Activated CD4-positive, alpha-beta memory T cell treated with anti-CD3 and anti-CD28 coated beads for 36 hours (primary cell): ENCODE measurements at regions not wholly inside any gene's neighbourhood (a gene's known extent, or its start where the extent isn't known, plus 50 kb on each side); places are given as distances from the start of the nearest gene placed in this dataset.

ENCODE experiments used
- CTCF ChIA-PET: fragments of 350-600 bp; sonication (Branson Sonifier 250); formaldehyde crosslinking; loops from one replicate; lab custom pipeline; 2021; ENCODE audit warnings: antibody characterized with exemption, inconsistent platforms; lab: Charles Lee
- POLR2A ChIA-PET: fragments of 350-600 bp; sonication (Branson Sonifier 250); formaldehyde crosslinking; loops from one replicate; lab custom pipeline; 2021; ENCODE audit warnings: antibody characterized with exemption; lab: Charles Lee
- DNase-seq: peaks from one replicate; pipeline ENCODE4 v3.0.0-alpha.2; 2020
- H3K27ac Mint-ChIP-seq: one replicate; pipeline ENCODE4 v1.8.0; 2021; ENCODE audit warnings: mixed read lengths
- H3K27me3 Mint-ChIP-seq: one replicate; pipeline ENCODE4 v1.8.0; 2021; ENCODE audit warnings: mixed read lengths
- H3K36me3 Mint-ChIP-seq: one replicate; pipeline ENCODE4 v1.8.0; 2021; ENCODE audit warnings: mixed read lengths
- H3K4me1 Mint-ChIP-seq: one replicate; pipeline ENCODE4 v1.8.0; 2021; ENCODE audit warnings: low read depth, mixed read lengths
- H3K4me3 Mint-ChIP-seq: one replicate; pipeline ENCODE4 v1.8.0; 2021; ENCODE audit warnings: mild to moderate bottlenecking, mixed read lengths
- H3K9me3 Mint-ChIP-seq: one replicate; pipeline ENCODE4 v1.8.0; 2021; ENCODE audit warnings: mixed read lengths
- intact Hi-C: fragments of 100-400 bp; cut with micrococcal nuclease; formaldehyde crosslinking; loops from one replicate; pipeline ENCODE4 v1.15.1; 2023

- ChIA-PET CTCF (no interaction called here), POLR2A (no interaction called here)
- H3K36me3 Mint-ChIP-seq, result no peaks in the 10 kb centered on the region
- DNase-seq, result no peak
- no peak overlapping the region for H3K27ac Mint-ChIP-seq
- intact Hi-C loops, result no loop called here
- H3K4me3 Mint-ChIP-seq, result no peak overlapping the region
- no peaks in the 10 kb centered on the region for H3K4me1 Mint-ChIP-seq
- H3K9me3 Mint-ChIP-seq, result no peaks in the 10 kb centered on the region
- no peaks in the 10 kb centered on the region for H3K27me3 Mint-ChIP-seq
These were observed 246.8 kb upstream of the TENT5A start for GRCh38 chr6:81999270-81999669.

GRCh38 chr6:81998432-81998831 is 246.0 kb upstream of the TENT5A start:
- POLR2A ChIA-PET, result no interaction called here

GRCh38 chr6:81997090-81997926 is 244.8 kb upstream of the TENT5A start:
- ChIA-PET POLR2A (no interaction called here), CTCF (no interaction called here)
- no peaks in the 10 kb centered on the region for H3K4me1 Mint-ChIP-seq
- H3K4me3 Mint-ChIP-seq, result no peak overlapping the region
- H3K36me3 Mint-ChIP-seq, result no peaks in the 10 kb centered on the region
- no peaks in the 10 kb centered on the region for H3K27me3 Mint-ChIP-seq
- intact Hi-C loops, result no loop called here
- H3K27ac Mint-ChIP-seq, result no peak overlapping the region
- DNase-seq, result no peak
- no peaks in the 10 kb centered on the region for H3K9me3 Mint-ChIP-seq

More at GRCh38 chr6:81998432-81998831, 246.0 kb upstream of the TENT5A start:
- Mint-ChIP-seq H3K27ac (no peak overlapping the region), H3K4me3 (no peak overlapping the region), H3K4me1 (no peaks in the 10 kb centered on the region), H3K36me3 (no peaks in the 10 kb centered on the region), H3K27me3 (no peaks in the 10 kb centered on the region), H3K9me3 (no peaks in the 10 kb centered on the region)
- CTCF ChIA-PET, result no interaction called here
- DNase-seq, result no peak
- intact Hi-C loops, result no loop called here

- Mint-ChIP-seq H3K4me1 (no peaks in the 10 kb centered on the region), H3K36me3 (no peaks in the 10 kb centered on the region), H3K27me3 (no peaks in the 10 kb centered on the region), H3K9me3 (no peaks in the 10 kb centered on the region), H3K27ac (no peak overlapping the region), H3K4me3 (no peak overlapping the region)
- POLR2A ChIA-PET, result no interaction called here
- intact Hi-C loops, result no loop called here
- DNase-seq, result no peak
- CTCF ChIA-PET, result no interaction called here
These were observed 243.9 kb upstream of the TENT5A start for GRCh38 chr6:81996414-81996813.

GRCh38 chr6:81995548-81996289 is 243.2 kb upstream of the TENT5A start:
- Mint-ChIP-seq H3K9me3 (no peaks in the 10 kb centered on the region), H3K4me3 (no peak overlapping the region), H3K36me3 (no peaks in the 10 kb centered on the region), H3K27ac (no peak overlapping the region), H3K4me1 (no peaks in the 10 kb centered on the region), H3K27me3 (no peaks in the 10 kb centered on the region)
- ChIA-PET POLR2A (no interaction called here), CTCF (no interaction called here)
- intact Hi-C loops, result no loop called here
- DNase-seq, result no peak

- intact Hi-C loops, result no loop called here
- no peaks in the 10 kb centered on the region for H3K9me3 Mint-ChIP-seq
- no peak overlapping the region for H3K4me3 Mint-ChIP-seq
- H3K27ac Mint-ChIP-seq, result no peak overlapping the region
- H3K36me3 Mint-ChIP-seq, result no peaks in the 10 kb centered on the region
- no peaks in the 10 kb centered on the region for H3K4me1 Mint-ChIP-seq
- H3K27me3 Mint-ChIP-seq, result no peaks in the 10 kb centered on the region
- ChIA-PET CTCF (no interaction called here), POLR2A (no interaction called here)
- DNase-seq, result no peak
These were observed 236.4 kb upstream of the TENT5A start for GRCh38 chr6:81988871-81989270.

- CTCF ChIA-PET, result no interaction called here
- intact Hi-C loops, result no loop called here
- DNase-seq, result no peak
- no peaks in the 10 kb centered on the region for H3K9me3 Mint-ChIP-seq
- no peaks in the 10 kb centered on the region for H3K36me3 Mint-ChIP-seq
- H3K27me3 Mint-ChIP-seq, result no peaks in the 10 kb centered on the region
- no peak overlapping the region for H3K4me3 Mint-ChIP-seq
- POLR2A ChIA-PET, result no interaction called here
- no peaks in the 10 kb centered on the region for H3K4me1 Mint-ChIP-seq
- no peak overlapping the region for H3K27ac Mint-ChIP-seq
These were observed 236.0 kb upstream of the TENT5A start for GRCh38 chr6:81988446-81988845.

- DNase-seq, result no peak
- Mint-ChIP-seq H3K27me3 (peaks cover 2% of the 10 kb centered on the region), H3K9me3 (no peaks in the 10 kb centered on the region), H3K4me1 (no peaks in the 10 kb centered on the region), H3K36me3 (no peaks in the 10 kb centered on the region), H3K27ac (no peak overlapping the region), H3K4me3 (no peak overlapping the region)
- ChIA-PET CTCF (no interaction called here), POLR2A (no interaction called here)
- intact Hi-C loops, result no loop called here
These were observed 234.8 kb upstream of the TENT5A start for GRCh38 chr6:81987293-81987692.

GRCh38 chr6:81985191-81985590 is 232.7 kb upstream of the TENT5A start:
- no peaks in the 10 kb centered on the region for H3K4me1 Mint-ChIP-seq
- no peak for DNase-seq
- no peak overlapping the region for H3K4me3 Mint-ChIP-seq
- peaks cover 2% of the 10 kb centered on the region for H3K27me3 Mint-ChIP-seq
- peaks cover 4% of the 10 kb centered on the region for H3K9me3 Mint-ChIP-seq
- no peaks in the 10 kb centered on the region for H3K36me3 Mint-ChIP-seq
- intact Hi-C loops, result no loop called here
- no peak overlapping the region for H3K27ac Mint-ChIP-seq
- ChIA-PET CTCF (interaction anchor here (0.7 kb wide), 1 partner anchor 175 kb away, joined by 3 read pairs; no protein-coding TSS in a partner anchor), POLR2A (no interaction called here)

GRCh38 chr6:81984599-81984998 is 232.1 kb upstream of the TENT5A start:
- no peaks in the 10 kb centered on the region for H3K36me3 Mint-ChIP-seq
- DNase-seq, result no peak
- no peak overlapping the region for H3K4me3 Mint-ChIP-seq
- no peaks in the 10 kb centered on the region for H3K4me1 Mint-ChIP-seq
- H3K9me3 Mint-ChIP-seq, result peaks cover 7% of the 10 kb centered on the region
- peaks cover 2% of the 10 kb centered on the region for H3K27me3 Mint-ChIP-seq
- intact Hi-C loops, result no loop called here
- H3K27ac Mint-ChIP-seq, result no peak overlapping the region
- CTCF ChIA-PET, result no interaction called here
- POLR2A ChIA-PET, result no interaction called here

GRCh38 chr6:81981812-81982211 is 229.3 kb upstream of the TENT5A start:
- DNase-seq, result no peak
- Mint-ChIP-seq H3K4me1 (no peaks in the 10 kb centered on the region), H3K27ac (no peak overlapping the region), H3K27me3 (peaks cover 2% of the 10 kb centered on the region), H3K4me3 (no peak overlapping the region), H3K36me3 (no peaks in the 10 kb centered on the region), H3K9me3 (peaks cover 9% of the 10 kb centered on the region)
- POLR2A ChIA-PET, result no interaction called here
- intact Hi-C loops, result no loop called here
- CTCF ChIA-PET, result no interaction called here

GRCh38 chr6:81979767-81980166 is 227.3 kb upstream of the TENT5A start:
- ChIA-PET POLR2A (no interaction called here), CTCF (interaction anchor here (1.2 kb wide), 1 partner anchor 27 kb away, joined by 3 read pairs; no protein-coding TSS in a partner anchor)
- intact Hi-C loops, result no loop called here
- Mint-ChIP-seq H3K36me3 (no peaks in the 10 kb centered on the region), H3K4me1 (no peaks in the 10 kb centered on the region), H3K4me3 (no peak overlapping the region), H3K9me3 (peaks cover 14% of the 10 kb centered on the region), H3K27ac (no peak overlapping the region), H3K27me3 (peaks cover 2% of the 10 kb centered on the region)
- no peak for DNase-seq
